Heart left ventricle (tissue), 16 donors: ENCODE measurements at regions not wholly inside any gene's neighbourhood (a gene's known extent, or its start where the extent isn't known, plus 50 kb on each side); places are given as distances from the start of the nearest gene placed in this dataset.

Source experiments
- ATAC-seq, 4 donors: fragments of 200-7000 bp; cut with Tn5 transposase; one replicate each; pipeline ENCODE4 v1.9.1; 2020 to 2022; ENCODE audit warnings: moderate library complexity in 4 of 4, mild to moderate bottlenecking in 3 of 4, moderate number of reproducible peaks in 1 of 4
- DNase-seq, 5 donors: peaks; one replicate each; pipeline ENCODE4 v3.0.0-alpha.2; 2020
- H3K27ac ChIP-seq, 12 donors: fragments of 200-600 bp; sonication (generic) in 4 of 12; one replicate each; pipeline versions ENCODE4 v1.5.0 to v1.8.0; 2016 to 2022; ENCODE audit warnings: mild to moderate bottlenecking in 2 of 12
- H3K27me3 ChIP-seq, 9 donors: fragments of 200-600 bp; sonication (generic) in 2 of 9; one replicate each; pipeline versions ENCODE4 v1.5.1 to v1.8.0; 2016 to 2022; ENCODE audit warnings: mild to moderate bottlenecking in 3 of 9
- H3K36me3 ChIP-seq, 9 donors: fragments of 200-600 bp; sonication (generic) in 2 of 9; one replicate each; pipeline versions ENCODE4 v1.5.0 to v1.8.0; 2018 to 2022; ENCODE audit warnings: mild to moderate bottlenecking in 2 of 9
- H3K4me1 ChIP-seq, 12 donors: fragments of 200-600 bp; sonication (generic) in 4 of 12; one replicate each; pipeline versions ENCODE4 v1.5.0 to v1.8.0; 2016 to 2022; ENCODE audit warnings: mild to moderate bottlenecking in 3 of 12
- H3K4me3 ChIP-seq, 12 donors: fragments of 200-600 bp; sonication (generic) in 4 of 12; one replicate each; pipeline versions ENCODE4 v1.5.0 to v1.8.0; 2017 to 2022; ENCODE audit warnings: mild to moderate bottlenecking in 9 of 12, moderate library complexity in 4 of 12
- H3K9me3 ChIP-seq, 12 donors: fragments of 200-600 bp; sonication (generic) in 4 of 12; one replicate each; pipeline versions ENCODE4 v1.5.0 to v1.8.0; 2016 to 2022; ENCODE audit warnings: mild to moderate bottlenecking in 1 of 12
- POLR2A ChIP-seq, 2 donors: fragments of 450-650 bp; IDR thresholded peaks; one replicate each; pipeline ENCODE4 v1.6.1; 2017; ENCODE audit warnings: antibody characterized with exemption in 2 of 2, mild to moderate bottlenecking in 2 of 2, moderate library complexity in 2 of 2
- WGBS, 4 donors: extraction: QIAGEN DNeasy Blood & Tissue Kit in 2 of 4; methylation state at CpG; one replicate each; pipeline versions ENCODE4 v1.1.5 to v1.1.7; 2013 to 2018; 5-methylcytosine and 5-hydroxymethylcytosine counted together
- intact Hi-C, 10 donors: fragments of 100-400 bp; cut with DNase I; formaldehyde crosslinking; loops; one replicate each; pipeline versions ENCODE4 v1.11.1 to v1.14.2; 2022
- TF ChIP-seq, protein P1 (sequence below), 12 donors: fragments of 200-600 bp; sonication (generic) in 4 of 12; IDR thresholded peaks; one replicate each; pipeline versions ENCODE4 v1.5.0 to v1.8.0; 2018 to 2022; ENCODE audit warnings: antibody characterized with exemption in 12 of 12, mild to moderate bottlenecking in 5 of 12
- donor health status: ischemic (EF 13 %, LVEDD 7.1; RV severe dilation, severe dysfunction).
- donor health status: healthy with polysubstance abuse.
- donor health status: DM: no; HTN: yes; CAD: no.
- donor health status: DM: no; HTN: no; CAD: no.
- donor health status: ischemic (EF 25% LVEDD 6.9; RV normal size, moderate dysfunction).
- donor health status: ischemic (EF 25% LVEDD 5.7; RV mildly dilated, moderate dysfunction).
- donor health status: healthy.
- donor health status: DM: yes; HTN: yes; CAD: no.
- donor health status: ischemic (EF 35%, LVEDD 5.7; RV mildly dilated, moderate dysfunction).
- donor health status: nonischemic (EF 11% LVEDD 7.7; RV severe dilation, severe dysfunction).
- donor health status: DM: yes; HTN: yes; CAD: no.
- donor health status: PGD.
- donor health status: ischemic (EF 29% LVEDD 5.4; RV normal size, mild dysfunction).
- donor health status: nonischemic (EF 23%, LVEDD 6.1; RV moderate dilation, normal function).

- Histone ChIP-seq H3K27ac (no peak overlapping the region), H3K27me3 (no peaks in the 10 kb centered on the region), H3K4me3 (no peak overlapping the region), H3K9me3 (peaks cover 0 to 27% (median 1%) of the 10 kb centered on the region in 12 donors), H3K4me1 (no peaks in the 10 kb centered on the region), H3K36me3 (no peaks in the 10 kb centered on the region)
- intact Hi-C loops = no loop called here
- DNase-seq = no peak
- 94 to 99% (median 97%) methylated on average over 3 of the region's 3 CpGs for WGBS, 4 donors
- TF ChIP-seq, protein P1, sequence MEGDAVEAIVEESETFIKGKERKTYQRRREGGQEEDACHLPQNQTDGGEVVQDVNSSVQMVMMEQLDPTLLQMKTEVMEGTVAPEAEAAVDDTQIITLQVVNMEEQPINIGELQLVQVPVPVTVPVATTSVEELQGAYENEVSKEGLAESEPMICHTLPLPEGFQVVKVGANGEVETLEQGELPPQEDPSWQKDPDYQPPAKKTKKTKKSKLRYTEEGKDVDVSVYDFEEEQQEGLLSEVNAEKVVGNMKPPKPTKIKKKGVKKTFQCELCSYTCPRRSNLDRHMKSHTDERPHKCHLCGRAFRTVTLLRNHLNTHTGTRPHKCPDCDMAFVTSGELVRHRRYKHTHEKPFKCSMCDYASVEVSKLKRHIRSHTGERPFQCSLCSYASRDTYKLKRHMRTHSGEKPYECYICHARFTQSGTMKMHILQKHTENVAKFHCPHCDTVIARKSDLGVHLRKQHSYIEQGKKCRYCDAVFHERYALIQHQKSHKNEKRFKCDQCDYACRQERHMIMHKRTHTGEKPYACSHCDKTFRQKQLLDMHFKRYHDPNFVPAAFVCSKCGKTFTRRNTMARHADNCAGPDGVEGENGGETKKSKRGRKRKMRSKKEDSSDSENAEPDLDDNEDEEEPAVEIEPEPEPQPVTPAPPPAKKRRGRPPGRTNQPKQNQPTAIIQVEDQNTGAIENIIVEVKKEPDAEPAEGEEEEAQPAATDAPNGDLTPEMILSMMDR (IDR thresholded peaks at IDR 0.05) = no peak
- TF ChIP-seq POLR2A (IDR thresholded peaks at IDR 0.05) = no peak
- no peak for ATAC-seq
Observed at GRCh38 chr3:106540743-106541142, 671.9 kb upstream of the CBLB start.

- no peaks in the 10 kb centered on the region for H3K4me1 ChIP-seq
- intact Hi-C loops = no loop called here
- H3K27me3 ChIP-seq = no peaks in the 10 kb centered on the region
- no peaks in the 10 kb centered on the region for H3K36me3 ChIP-seq
- DNase-seq (no peak), ATAC-seq (no peak)
- no peak for TF ChIP-seq POLR2A (IDR thresholded peaks at IDR 0.05)
- TF ChIP-seq, protein P1 (IDR thresholded peaks at IDR 0.05) = no peak
- no peak overlapping the region for H3K27ac ChIP-seq
- no peak overlapping the region for H3K4me3 ChIP-seq
- peaks cover 0 to 27% (median 0%) of the 10 kb centered on the region in 12 donors for H3K9me3 ChIP-seq
- 60 to 71% (median 68%) methylated on average over 6 of the region's 6 CpGs for WGBS, 4 donors
Observed at GRCh38 chr3:106542101-106542769, 673.4 kb upstream of the CBLB start.

- Histone ChIP-seq H3K4me3 (no peak overlapping the region), H3K9me3 (no peaks in the 10 kb centered on the region), H3K36me3 (no peaks in the 10 kb centered on the region), H3K27me3 (no peaks in the 10 kb centered on the region), H3K27ac (no peak overlapping the region), H3K4me1 (no peaks in the 10 kb centered on the region)
- ATAC-seq (no peak), DNase-seq (no peak)
- WGBS, 4 donors = 89 to 92% (median 91%) methylated on average over 4 of the region's 4 CpGs
- TF ChIP-seq, protein P1 (IDR thresholded peaks at IDR 0.05) = no peak
- TF ChIP-seq POLR2A (IDR thresholded peaks at IDR 0.05) = no peak
- intact Hi-C loops = no loop called here
Observed at GRCh38 chr3:106552351-106553043, 683.7 kb upstream of the CBLB start.

DNA sequence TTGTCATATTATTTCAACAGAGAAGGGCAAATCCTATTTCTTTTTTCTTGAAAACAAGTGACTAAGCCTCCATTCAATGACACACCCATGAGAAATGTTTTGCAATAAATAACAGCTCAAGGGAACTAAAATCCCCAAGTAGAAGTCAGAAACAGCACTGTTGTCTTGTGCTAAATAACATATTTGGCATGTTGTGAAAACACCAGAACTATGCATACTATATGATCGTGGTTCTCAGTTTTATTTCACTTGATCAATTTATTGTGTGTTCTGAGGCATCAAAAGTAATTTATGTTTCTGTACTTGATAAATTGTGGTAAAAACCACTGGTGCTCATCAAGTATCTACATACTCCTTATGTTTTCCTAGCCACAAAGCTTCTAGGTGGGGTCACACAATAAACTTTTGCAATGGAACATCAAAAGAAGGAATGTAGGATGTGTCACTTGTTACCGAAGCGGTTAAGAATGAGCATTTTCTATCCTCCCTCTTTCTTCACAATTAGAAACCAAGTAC, 691.7 kb upstream of the CBLB start:
- ATAC-seq (no peak), DNase-seq (no peak)
- H3K27ac ChIP-seq = peak overlapping the region in 1 of 12 donors; percentile 24
- no peaks in the 10 kb centered on the region for H3K27me3 ChIP-seq
- H3K9me3 ChIP-seq = no peaks in the 10 kb centered on the region
- no peak overlapping the region for H3K4me3 ChIP-seq
- 84 to 90% (median 88%) methylated on average over 3 of the region's 3 CpGs for WGBS, 4 donors
- no peak for TF ChIP-seq POLR2A (IDR thresholded peaks at IDR 0.05)
- TF ChIP-seq, protein P1 (IDR thresholded peaks at IDR 0.05) = no peak
- intact Hi-C loops = no loop called here
- H3K36me3 ChIP-seq = no peaks in the 10 kb centered on the region
- no peaks in the 10 kb centered on the region for H3K4me1 ChIP-seq
